AG08395 (cell line): ENCODE measurements at regions not wholly inside any gene's neighbourhood (a gene's known extent, or its start where the extent isn't known, plus 50 kb on each side); places are given as distances from the start of the nearest gene placed in this dataset.
"Not testable (repeated sequence)": the region's sequence is repeated elsewhere in the genome, so short reads cannot be mapped to it uniquely, and the experiment has no call there.

Experiments used
- DNase-seq: peaks from one replicate; pipeline ENCODE4 v3.0.0; 2012; ENCODE audit warnings: mixed read lengths, low spot score

- no peak for DNase-seq
These were observed 252.6 kb downstream of the TMEM47 start for GRCh38 chrX:34404386-34405070.

GRCh38 chrX:34401411-34401810 lies 255.7 kb downstream of the TMEM47 start:
- DNase-seq, result no peak

DNA sequence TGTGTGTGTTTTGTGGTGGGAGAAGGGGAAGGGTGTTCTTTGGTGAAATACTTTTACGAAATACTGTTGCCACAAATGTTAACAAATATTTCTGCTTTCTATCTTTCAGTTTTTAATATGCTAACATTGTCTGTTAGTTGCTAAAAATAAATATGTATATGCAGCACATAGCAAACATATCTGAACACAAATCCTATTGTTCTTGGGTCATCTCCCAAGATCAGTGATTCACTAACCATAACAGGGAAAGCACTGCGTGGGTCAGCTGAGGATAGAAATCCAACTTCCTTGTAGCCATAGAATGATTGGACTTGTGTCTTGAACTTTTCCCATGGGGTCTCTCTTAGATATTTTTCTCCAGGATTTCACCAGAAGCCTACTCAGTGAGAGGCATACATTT lies 250.3 kb upstream of the FAM47A start:
- DNase-seq, result peak; percentile 7

- no peak for DNase-seq
These were observed 249.1 kb upstream of the FAM47A start for GRCh38 chrX:34381241-34381640.

DNA sequence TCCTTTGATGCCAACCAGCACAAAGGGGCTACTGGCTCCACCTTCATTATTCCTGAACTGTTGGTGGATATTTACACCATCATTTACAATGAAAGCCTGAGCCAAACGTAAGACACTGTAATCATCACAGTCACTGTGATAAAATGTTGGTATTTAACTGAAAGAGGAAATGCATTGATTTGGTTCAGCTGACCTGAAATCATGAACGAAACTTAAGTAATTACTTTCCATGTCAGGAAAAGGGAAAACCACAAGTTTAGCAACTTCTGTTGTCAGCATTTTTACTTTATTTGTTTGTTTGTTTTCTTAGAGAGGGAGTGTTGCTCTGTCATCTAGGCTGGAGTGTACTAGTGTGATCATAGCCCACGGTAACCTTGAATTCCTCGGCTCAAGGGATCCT lies 247.8 kb upstream of the FAM47A start:
- no peak for DNase-seq

DNA sequence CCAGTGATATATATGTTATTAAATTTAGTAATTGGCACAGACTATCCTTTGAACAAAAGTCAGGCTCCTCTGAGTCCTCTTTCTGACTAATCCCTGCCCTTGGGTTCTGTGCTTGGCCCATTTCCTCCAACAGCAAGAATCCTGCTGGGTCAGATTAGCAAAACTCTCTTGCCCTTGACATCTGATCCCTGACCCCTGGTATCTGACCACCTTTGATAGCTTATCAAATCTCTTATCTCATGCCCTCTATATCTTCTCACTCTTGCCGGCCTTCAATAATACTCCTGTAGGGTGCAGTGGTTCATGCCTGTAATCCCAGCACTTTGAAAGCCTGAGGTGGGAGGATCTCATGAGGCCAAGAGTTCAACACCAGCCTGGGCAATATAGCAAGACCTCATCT lies 245.5 kb upstream of the FAM47A start:
- DNase-seq, result no peak

DNA sequence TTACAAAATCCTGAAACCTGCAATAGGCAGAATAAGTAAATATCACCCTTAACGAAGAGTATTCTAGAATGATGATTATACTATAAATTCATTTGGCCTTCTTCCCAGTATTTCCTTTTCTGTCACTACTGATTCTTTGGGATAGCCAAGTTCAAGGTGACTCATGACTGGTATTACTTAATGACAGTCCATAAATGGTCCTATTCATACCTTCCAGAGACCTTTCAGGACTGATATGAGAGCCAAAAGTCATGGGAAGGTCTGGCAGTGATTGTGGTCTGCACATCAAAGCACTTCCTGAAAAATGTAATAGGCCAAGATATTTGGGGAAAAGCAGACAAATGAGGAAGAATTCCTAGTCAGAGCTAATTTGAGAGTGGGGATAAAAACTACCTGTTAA lies 239.6 kb upstream of the FAM47A start:
- DNase-seq, result no peak

GRCh38 chrX:34365471-34365870 lies 233.4 kb upstream of the FAM47A start:
- peak; percentile 15 for DNase-seq

GRCh38 chrX:34350561-34351335 lies 218.6 kb upstream of the FAM47A start:
- DNase-seq, result no peak

- no peak for DNase-seq
These were observed 210.9 kb upstream of the FAM47A start for GRCh38 chrX:34343001-34343400.

GRCh38 chrX:34341814-34342213 lies 209.7 kb upstream of the FAM47A start:
- DNase-seq, result no peak

- DNase-seq, result no peak
These were observed 209.1 kb upstream of the FAM47A start for GRCh38 chrX:34341258-34341657.

DNA sequence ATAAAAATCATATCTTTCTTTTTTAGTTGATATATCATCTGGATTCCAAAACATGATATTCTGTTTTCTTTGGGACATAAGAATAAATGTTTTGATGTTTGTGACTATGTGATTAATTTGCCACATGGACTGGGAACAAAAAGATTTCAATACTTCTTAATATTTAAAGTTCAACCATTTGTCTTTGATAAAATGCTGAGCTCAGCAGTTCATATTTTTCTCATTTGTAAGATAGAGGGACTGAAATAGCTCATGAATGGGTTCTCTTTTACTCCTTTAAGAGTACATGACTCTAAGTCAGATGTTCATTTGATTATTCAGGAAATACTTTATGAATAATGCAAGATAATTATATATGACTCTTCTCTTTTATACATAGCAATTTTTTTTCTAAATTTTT lies 205.9 kb upstream of the FAM47A start:
- DNase-seq, result no peak

DNA sequence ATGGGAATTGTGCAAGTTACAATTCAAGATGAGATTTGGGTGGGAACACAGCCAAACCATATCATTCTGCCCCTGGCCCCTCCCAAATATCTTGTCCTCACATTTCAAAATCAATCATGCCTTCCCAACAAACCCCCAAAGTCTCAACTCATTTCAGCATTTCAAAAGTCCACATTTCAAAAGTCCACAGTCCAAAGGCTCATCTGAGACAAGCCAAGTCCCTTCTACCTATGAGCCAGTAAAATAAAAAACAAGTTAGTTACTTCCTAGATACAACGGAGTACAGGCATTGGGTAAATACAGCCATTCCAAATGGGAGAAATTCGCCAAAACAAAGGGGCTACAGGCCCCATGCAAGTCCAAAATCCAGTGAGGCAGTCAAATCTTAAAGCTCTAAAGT lies 203.3 kb upstream of the FAM47A start:
- not testable (repeated sequence) for DNase-seq

DNA sequence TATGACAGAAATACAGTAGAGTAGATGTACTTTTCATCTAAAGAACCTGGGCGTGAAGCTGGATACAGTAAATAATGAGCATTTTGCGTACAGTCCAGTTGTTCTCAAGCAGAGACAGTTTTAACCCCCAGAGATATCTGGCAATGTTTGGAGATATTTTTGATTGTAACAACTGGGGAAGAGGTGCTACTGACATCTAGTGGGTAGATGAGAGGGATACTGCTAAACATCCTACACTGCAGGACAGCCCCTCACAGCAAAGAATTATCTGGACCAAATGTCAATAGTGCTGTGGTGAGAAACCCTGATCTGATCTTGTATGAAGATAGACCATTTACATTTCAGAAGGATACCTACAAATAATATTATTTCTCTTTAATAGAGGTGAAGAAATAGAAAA lies 200.2 kb upstream of the FAM47A start:
- no peak for DNase-seq

GRCh38 chrX:34325460-34325859 lies 193.3 kb upstream of the FAM47A start:
- DNase-seq, result no peak

- DNase-seq, result not testable (repeated sequence)
These were observed 188.3 kb upstream of the FAM47A start for GRCh38 chrX:34320424-34320823.

GRCh38 chrX:34300871-34301270 lies 168.8 kb upstream of the FAM47A start:
- DNase-seq, result peak; percentile 4

DNA sequence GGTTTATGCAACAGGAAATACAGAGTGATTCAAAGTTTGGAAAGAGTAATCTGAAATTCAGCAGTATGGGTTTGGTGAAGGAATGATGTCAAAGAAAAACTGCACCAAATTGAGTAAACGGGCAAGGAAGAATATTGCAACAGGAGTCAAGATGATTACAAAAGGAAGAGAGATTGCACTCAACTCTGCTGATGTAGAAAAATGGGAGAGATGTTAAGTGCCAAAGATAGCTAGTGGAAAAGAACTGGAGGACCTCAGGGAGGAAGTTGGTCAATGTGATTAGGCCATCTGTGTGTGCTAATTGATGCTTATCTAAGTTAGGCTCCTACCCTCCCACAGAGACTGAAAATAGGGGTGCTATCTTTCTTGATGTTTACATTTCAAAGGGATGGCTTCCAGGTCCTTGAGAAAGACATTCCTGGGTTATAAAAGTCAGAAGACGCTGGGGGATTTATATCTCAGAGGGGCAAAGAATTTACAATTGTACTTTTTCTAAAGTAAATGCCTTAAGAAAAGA lies 167.4 kb upstream of the FAM47A start:
- DNase-seq, result no peak

GRCh38 chrX:34294665-34295064 lies 162.6 kb upstream of the FAM47A start:
- no peak for DNase-seq

- no peak for DNase-seq
These were observed 156.7 kb upstream of the FAM47A start for GRCh38 chrX:34288782-34289181.

- DNase-seq, result no peak
These were observed 147.9 kb upstream of the FAM47A start for GRCh38 chrX:34279866-34280560.

- no peak for DNase-seq
These were observed 143.6 kb upstream of the FAM47A start for GRCh38 chrX:34275699-34276098.
